ENCODE measurements at regions not wholly inside any gene's neighbourhood (a gene's known extent, or its start where the extent isn't known, plus 50 kb on each side); places are given as distances from the start of the nearest gene placed in this dataset.

DNA sequence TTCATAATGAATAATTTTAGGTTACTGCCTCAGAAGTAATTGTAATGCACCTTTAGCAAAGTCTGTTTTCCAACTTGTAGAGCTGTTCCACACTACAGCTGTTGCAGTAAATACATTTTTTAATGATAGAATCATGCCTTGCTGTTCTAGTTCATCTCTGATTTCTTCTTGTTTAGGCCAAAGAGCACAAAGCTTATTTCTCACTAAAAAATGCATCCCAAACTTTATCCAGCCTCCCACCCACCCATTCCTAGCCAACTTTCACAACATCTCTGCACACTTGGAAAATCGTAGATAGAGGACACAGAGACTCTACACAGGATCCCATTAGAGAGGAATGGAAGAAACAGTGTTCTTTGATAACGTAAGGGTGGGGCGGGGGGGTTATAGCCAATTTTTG, 252.2 kb upstream of the DYNLRB2 start:
- Histone ChIP-seq H3K27ac (ENCODE audit: low read depth, low read length) (no peak overlapping the region), H3K4me2 (ENCODE audit: low read length) (no peak overlapping the region), H2BK120ac (ENCODE audit: insufficient read depth, low read length, poor library complexity) (no peak overlapping the region), H2BK12ac (ENCODE audit: low read length) (no peak overlapping the region), H3K9ac (ENCODE audit: low read length) (no peak overlapping the region), H3K27me3 (ENCODE audit: insufficient read depth, low read length) (no peaks in the 10 kb centered on the region), H3K4me3 (ENCODE audit: low read depth, low read length) (no peak overlapping the region), H4K8ac (ENCODE audit: low read depth, low read length) (no peak overlapping the region), H3K79me1 (ENCODE audit: low read length) (no peaks in the 10 kb centered on the region), H2BK5ac (ENCODE audit: low read depth, low read length, poor library complexity) (no peak overlapping the region), H3K4me1 (ENCODE audit: control insufficient read depth in 1 of 2, insufficient read depth in 2 of 2, low read length in 2 of 2) (no peaks in the 10 kb centered on the region), H3K23ac (ENCODE audit: low read length) (no peak overlapping the region), H4K91ac (ENCODE audit: low read depth, low read length) (no peak overlapping the region), H3K18ac (ENCODE audit: low read length) (no peak overlapping the region), H2AK5ac (ENCODE audit: low read length) (no peak overlapping the region), H3K4ac (ENCODE audit: low read depth, low read length) (no peak overlapping the region), H3K36me3 (ENCODE audit: control insufficient read depth in 1 of 2, insufficient read depth in 2 of 2, low read length in 2 of 2) (no peaks in the 10 kb centered on the region), H4K12ac (ENCODE audit: low read depth, low read length) (no peak overlapping the region), H3K14ac (ENCODE audit: low read length) (no peak overlapping the region), H3K79me2 (ENCODE audit: control insufficient read depth, insufficient read depth, low read length, poor library complexity) (no peaks in the 10 kb centered on the region), H2AFZ (ENCODE audit: insufficient read depth, low read length, poor library complexity) (no peak overlapping the region), H3K9me3 (ENCODE audit: insufficient read depth, low read depth, low read length) (no peaks in the 10 kb centered on the region)
- DNase-seq: no peak
- no CpG with 5 or more reads among the region's 3 CpGs for whole genome bisulfite sequencing (ENCODE audit: extremely low coverage, insufficient coverage, insufficient read length)

DNA sequence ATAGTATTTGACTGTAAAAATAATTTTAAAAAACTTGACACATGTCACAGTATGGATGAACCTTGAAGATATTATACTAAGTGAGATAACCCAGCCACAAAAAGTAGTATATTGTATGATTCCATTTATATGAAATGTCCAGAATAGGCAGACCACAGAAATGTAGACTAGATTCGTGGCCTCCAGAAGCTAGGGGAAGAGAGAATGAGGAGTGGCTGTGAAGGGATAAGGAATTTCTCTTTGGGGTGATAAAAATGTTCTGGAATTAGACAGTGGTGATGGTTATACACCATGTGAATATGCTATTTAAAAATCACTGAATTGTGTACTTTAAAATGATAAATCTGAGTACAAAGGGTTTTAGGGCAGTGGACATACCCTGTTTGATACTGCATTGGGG, 253.1 kb upstream of the DYNLRB2 start:
- DNase-seq: no peak
- no peak overlapping the region for H3K4me3 ChIP-seq (ENCODE audit: low read depth, low read length)
- H2AK5ac ChIP-seq (ENCODE audit: low read length): no peak overlapping the region
- H3K36me3 ChIP-seq (ENCODE audit: control insufficient read depth in 1 of 2, insufficient read depth in 2 of 2, low read length in 2 of 2): no peaks in the 10 kb centered on the region
- no peak overlapping the region for H4K8ac ChIP-seq (ENCODE audit: low read depth, low read length)
- WGBS (ENCODE audit: extremely low coverage, insufficient coverage, insufficient read length): no CpG with 5 or more reads among the region's 1 CpG
- no peak overlapping the region for H2BK120ac ChIP-seq (ENCODE audit: insufficient read depth, low read length, poor library complexity)
- no peaks in the 10 kb centered on the region for H3K79me1 ChIP-seq (ENCODE audit: low read length)
- no peak overlapping the region for H4K91ac ChIP-seq (ENCODE audit: low read depth, low read length)
- no peak overlapping the region for H4K12ac ChIP-seq (ENCODE audit: low read depth, low read length)
- H3K4ac ChIP-seq (ENCODE audit: low read depth, low read length): no peak overlapping the region
- no peaks in the 10 kb centered on the region for H3K9me3 ChIP-seq (ENCODE audit: insufficient read depth, low read depth, low read length)
- no peak overlapping the region for H3K27ac ChIP-seq (ENCODE audit: low read depth, low read length)
- H3K27me3 ChIP-seq (ENCODE audit: insufficient read depth, low read length): no peaks in the 10 kb centered on the region
- H3K23ac ChIP-seq (ENCODE audit: low read length): no peak overlapping the region
- no peak overlapping the region for H2BK5ac ChIP-seq (ENCODE audit: low read depth, low read length, poor library complexity)
- no peak overlapping the region for H3K9ac ChIP-seq (ENCODE audit: low read length)
- no peak overlapping the region for H2BK12ac ChIP-seq (ENCODE audit: low read length)
- no peak overlapping the region for H3K4me2 ChIP-seq (ENCODE audit: low read length)
- no peak overlapping the region for H3K14ac ChIP-seq (ENCODE audit: low read length)
- no peak overlapping the region for H2AFZ ChIP-seq (ENCODE audit: insufficient read depth, low read length, poor library complexity)
- H3K79me2 ChIP-seq (ENCODE audit: control insufficient read depth, insufficient read depth, low read length, poor library complexity): no peaks in the 10 kb centered on the region
- H3K4me1 ChIP-seq (ENCODE audit: control insufficient read depth in 1 of 2, insufficient read depth in 2 of 2, low read length in 2 of 2): no peaks in the 10 kb centered on the region
- no peak overlapping the region for H3K18ac ChIP-seq (ENCODE audit: low read length)

DNA sequence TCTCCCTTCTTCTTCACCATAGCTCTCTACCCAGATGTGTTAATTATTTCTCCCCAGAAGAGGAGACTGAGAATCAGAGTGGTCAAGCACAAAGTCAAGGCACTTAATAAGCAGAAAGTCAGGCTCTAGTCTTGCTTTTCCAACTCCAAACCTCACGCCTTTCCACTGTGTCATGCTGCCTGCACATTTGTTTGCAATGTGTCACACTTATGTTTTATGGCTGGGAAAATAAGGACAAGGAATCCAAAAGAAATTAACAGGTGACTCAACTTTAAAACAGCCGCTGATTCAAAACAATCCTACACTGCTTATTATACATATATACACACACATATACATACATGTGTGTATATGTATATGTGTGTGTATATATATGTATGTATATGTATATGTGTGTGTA, 255.7 kb upstream of the DYNLRB2 start:
- Histone ChIP-seq H3K4ac (ENCODE audit: low read depth, low read length) (no peak overlapping the region), H3K79me1 (ENCODE audit: low read length) (no peaks in the 10 kb centered on the region), H4K8ac (ENCODE audit: low read depth, low read length) (no peak overlapping the region), H3K4me1 (ENCODE audit: control insufficient read depth in 1 of 2, insufficient read depth in 2 of 2, low read length in 2 of 2) (no peaks in the 10 kb centered on the region), H3K9ac (ENCODE audit: low read length) (no peak overlapping the region), H3K4me3 (ENCODE audit: low read depth, low read length) (no peak overlapping the region), H3K79me2 (ENCODE audit: control insufficient read depth, insufficient read depth, low read length, poor library complexity) (no peaks in the 10 kb centered on the region), H2AK5ac (ENCODE audit: low read length) (no peak overlapping the region), H2BK5ac (ENCODE audit: low read depth, low read length, poor library complexity) (no peak overlapping the region), H3K18ac (ENCODE audit: low read length) (no peak overlapping the region), H3K27me3 (ENCODE audit: insufficient read depth, low read length) (no peaks in the 10 kb centered on the region), H3K23ac (ENCODE audit: low read length) (no peak overlapping the region), H2BK12ac (ENCODE audit: low read length) (no peak overlapping the region), H3K36me3 (ENCODE audit: control insufficient read depth in 1 of 2, insufficient read depth in 2 of 2, low read length in 2 of 2) (no peaks in the 10 kb centered on the region), H3K14ac (ENCODE audit: low read length) (no peak overlapping the region), H4K91ac (ENCODE audit: low read depth, low read length) (no peak overlapping the region), H3K27ac (ENCODE audit: low read depth, low read length) (no peak overlapping the region), H3K9me3 (ENCODE audit: insufficient read depth, low read depth, low read length) (no peaks in the 10 kb centered on the region), H2BK120ac (ENCODE audit: insufficient read depth, low read length, poor library complexity) (no peak overlapping the region), H3K4me2 (ENCODE audit: low read length) (no peak overlapping the region), H2AFZ (ENCODE audit: insufficient read depth, low read length, poor library complexity) (no peak overlapping the region), H4K12ac (ENCODE audit: low read depth, low read length) (no peak overlapping the region)
- WGBS (ENCODE audit: extremely low coverage, insufficient coverage, insufficient read length): no CpG with 5 or more reads among the region's 2 CpGs
- DNase-seq: peak; percentile 74 to 89

DNA sequence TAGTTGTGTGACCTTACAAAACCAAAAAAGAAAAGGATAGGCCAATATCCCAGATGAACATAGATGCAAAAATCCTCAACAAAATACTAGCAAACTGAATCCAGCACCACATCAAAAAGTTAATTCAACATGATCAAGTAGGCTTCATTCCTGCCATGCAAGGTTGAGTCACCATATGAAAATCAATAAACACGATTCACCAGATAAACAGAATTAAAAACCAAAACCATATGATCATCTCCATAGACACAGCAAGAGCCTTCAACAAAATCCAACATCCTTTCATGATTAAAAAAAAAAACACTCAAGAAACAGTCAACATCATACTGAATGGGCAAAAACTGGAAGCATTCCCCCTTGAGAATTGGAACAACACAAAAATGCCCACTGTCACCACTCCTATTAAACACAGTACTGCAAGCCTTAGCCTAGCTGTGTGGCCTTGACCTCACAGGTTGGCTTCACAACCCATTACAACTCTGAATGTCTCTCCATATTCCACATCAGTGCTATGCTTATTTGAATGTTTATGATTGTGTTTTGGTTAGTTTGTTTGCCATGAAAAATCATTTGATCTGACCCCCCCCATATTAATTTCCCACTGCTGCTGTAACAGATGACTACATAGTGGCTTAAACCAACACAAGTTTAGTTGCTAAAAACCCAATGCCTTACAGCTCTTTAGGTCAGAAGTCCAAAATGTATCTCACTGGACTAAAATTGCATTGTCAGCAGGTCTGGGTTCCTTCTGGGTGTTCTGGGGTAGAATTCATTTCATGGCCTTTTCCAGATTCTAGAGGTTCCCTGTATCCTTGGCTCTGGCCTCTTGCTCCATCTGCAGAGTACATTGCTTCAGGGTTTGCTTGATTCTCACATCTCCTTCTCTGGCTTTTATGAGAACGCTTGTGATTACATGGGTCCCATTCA, 257.1 kb upstream of the DYNLRB2 start:
- Histone ChIP-seq H2BK120ac (ENCODE audit: insufficient read depth, low read length, poor library complexity) (no peak overlapping the region), H3K18ac (ENCODE audit: low read length) (no peak overlapping the region), H4K8ac (ENCODE audit: low read depth, low read length) (no peak overlapping the region), H2BK5ac (ENCODE audit: low read depth, low read length, poor library complexity) (no peak overlapping the region), H2AFZ (ENCODE audit: insufficient read depth, low read length, poor library complexity) (no peak overlapping the region), H3K14ac (ENCODE audit: low read length) (no peak overlapping the region), H3K27ac (ENCODE audit: low read depth, low read length) (no peak overlapping the region), H3K79me2 (ENCODE audit: control insufficient read depth, insufficient read depth, low read length, poor library complexity) (no peaks in the 10 kb centered on the region), H2AK5ac (ENCODE audit: low read length) (no peak overlapping the region), H3K9me3 (ENCODE audit: insufficient read depth, low read depth, low read length) (no peaks in the 10 kb centered on the region), H3K4me3 (ENCODE audit: low read depth, low read length) (no peak overlapping the region), H3K27me3 (ENCODE audit: insufficient read depth, low read length) (no peaks in the 10 kb centered on the region), H4K12ac (ENCODE audit: low read depth, low read length) (no peak overlapping the region), H3K4ac (ENCODE audit: low read depth, low read length) (no peak overlapping the region), H3K4me2 (ENCODE audit: low read length) (no peak overlapping the region), H3K4me1 (ENCODE audit: control insufficient read depth in 1 of 2, insufficient read depth in 2 of 2, low read length in 2 of 2) (no peaks in the 10 kb centered on the region), H3K9ac (ENCODE audit: low read length) (no peak overlapping the region), H2BK12ac (ENCODE audit: low read length) (no peak overlapping the region), H3K79me1 (ENCODE audit: low read length) (no peaks in the 10 kb centered on the region), H3K23ac (ENCODE audit: low read length) (no peak overlapping the region), H3K36me3 (ENCODE audit: control insufficient read depth in 1 of 2, insufficient read depth in 2 of 2, low read length in 2 of 2) (no peaks in the 10 kb centered on the region), H4K91ac (ENCODE audit: low read depth, low read length) (no peak overlapping the region)
- DNase-seq: no peak
- WGBS (ENCODE audit: extremely low coverage, insufficient coverage, insufficient read length): no CpG with 5 or more reads among the region's 2 CpGs

Data from trophoblast cell (in vitro differentiated cells and primary cell).